Ovary (tissue), 7 donors: ENCODE measurements at regions not wholly inside any gene's neighbourhood (a gene's known extent, or its start where the extent isn't known, plus 50 kb on each side); places are given as distances from the start of the nearest gene placed in this dataset.

Source experiments
- DNase-seq, 5 donors: peaks; one replicate each; pipeline ENCODE4 v3.0.0-alpha.2; 2019 to 2020
- H3K27ac ChIP-seq, 2 donors: fragments of 200-600 bp; one replicate each; pipeline versions ENCODE4 v1.5.1 to v1.8.0; 2019 to 2022
- H3K27me3 ChIP-seq: fragments of 200-600 bp; one replicate; pipeline ENCODE4 v1.8.0; 2022
- H3K36me3 ChIP-seq: fragments of 200-600 bp; sonication (generic); one replicate; pipeline ENCODE4 v1.5.1; 2019
- H3K4me1 ChIP-seq: one replicate; pipeline ENCODE4 v1.8.1; 2013; ENCODE audit warnings: mild to moderate bottlenecking, moderate library complexity; ENCODE audit not compliant: insufficient read depth
- H3K4me3 ChIP-seq: fragments of 200-600 bp; sonication (generic); one replicate; pipeline ENCODE4 v1.5.1; 2017
- H3K9me3 ChIP-seq, 2 donors: fragments of 200-600 bp in 1 of 2; sonication (generic) in 1 of 2; one replicate each; pipeline versions ENCODE4 v1.5.1 to v1.8.1; 2013 to 2019; ENCODE audit warnings: mild to moderate bottlenecking in 1 of 2, moderate library complexity in 1 of 2
- CTCF ChIP-seq, 3 donors: fragments of 450-650 bp in 2 of 3; fragments of 200-600 bp in 1 of 3; IDR thresholded peaks; one replicate each; pipeline versions ENCODE4 v1.5.1 to v1.8.0; 2016 to 2022; ENCODE audit warnings: antibody characterized with exemption in 3 of 3, mild to moderate bottlenecking in 1 of 3
- EP300 ChIP-seq: sonication (generic); formaldehyde crosslinking; IDR thresholded peaks from one replicate; pipeline ENCODE4 v1.6.1; 2017; ENCODE audit warnings: antibody characterized with exemption
- POLR2A ChIP-seq: fragments of 450-650 bp; IDR thresholded peaks from one replicate; pipeline ENCODE4 v1.6.1; 2017; ENCODE audit warnings: antibody characterized with exemption, mild to moderate bottlenecking, moderate library complexity
- whole genome bisulfite sequencing, 3 donors: extraction: QIAGEN DNeasy Blood & Tissue Kit in 1 of 3; methylation state at CpG; one replicate each; pipeline versions ENCODE4 v1.1.5 to v1.1.7; 2013 to 2017; 5-methylcytosine and 5-hydroxymethylcytosine counted together
- intact Hi-C, 4 donors: fragments of 100-400 bp; cut with DNase I; formaldehyde crosslinking; loops; one replicate each; pipeline versions ENCODE4 v1.11.0 to v1.15.1; 2022 to 2023
- donor health status: DM: no; HTN: no; CAD: no; lungs with moderate emphysema.
- donor health status: DM: no; HTN: no; CAD: no.
- donor health status: Bipolar disorder and iron deficiency.
- donor health status: DM: no; HTN: no; CAD: no.
- donor health status: DM: yes; HTN: yes; CAD: no.

- WGBS, 3 donors = 85 to 91% (median 89%) methylated on average over 4 of the region's 4 CpGs
- Histone ChIP-seq H3K4me3 (no peak overlapping the region), H3K9me3 (no peaks in the 10 kb centered on the region), H3K27ac (no peak overlapping the region), H3K27me3 (no peaks in the 10 kb centered on the region), H3K36me3 (no peaks in the 10 kb centered on the region), H3K4me1 (no peaks in the 10 kb centered on the region)
- intact Hi-C loops = no loop called here
- no peak for DNase-seq
- TF ChIP-seq POLR2A (no peak), EP300 (no peak), CTCF (IDR thresholded peaks at IDR 0.05) (no peak)
These were observed 112.0 kb downstream of the SOX2 start for GRCh38 chr3:181823716-181824115.

GRCh38 chr3:181824961-181825360 lies 113.2 kb downstream of the SOX2 start:
- no peaks in the 10 kb centered on the region for H3K36me3 ChIP-seq
- 77 to 85% (median 82%) methylated on average over 10 of the region's 10 CpGs for WGBS, 3 donors
- no peak overlapping the region for H3K4me3 ChIP-seq
- no peak for DNase-seq
- H3K4me1 ChIP-seq = no peaks in the 10 kb centered on the region
- TF ChIP-seq CTCF (IDR thresholded peaks at IDR 0.05) = no peak
- TF ChIP-seq EP300 = no peak
- TF ChIP-seq POLR2A = no peak
- intact Hi-C loops = no loop called here
- H3K27ac ChIP-seq = no peak overlapping the region
- no peaks in the 10 kb centered on the region for H3K9me3 ChIP-seq
- no peaks in the 10 kb centered on the region for H3K27me3 ChIP-seq

DNA sequence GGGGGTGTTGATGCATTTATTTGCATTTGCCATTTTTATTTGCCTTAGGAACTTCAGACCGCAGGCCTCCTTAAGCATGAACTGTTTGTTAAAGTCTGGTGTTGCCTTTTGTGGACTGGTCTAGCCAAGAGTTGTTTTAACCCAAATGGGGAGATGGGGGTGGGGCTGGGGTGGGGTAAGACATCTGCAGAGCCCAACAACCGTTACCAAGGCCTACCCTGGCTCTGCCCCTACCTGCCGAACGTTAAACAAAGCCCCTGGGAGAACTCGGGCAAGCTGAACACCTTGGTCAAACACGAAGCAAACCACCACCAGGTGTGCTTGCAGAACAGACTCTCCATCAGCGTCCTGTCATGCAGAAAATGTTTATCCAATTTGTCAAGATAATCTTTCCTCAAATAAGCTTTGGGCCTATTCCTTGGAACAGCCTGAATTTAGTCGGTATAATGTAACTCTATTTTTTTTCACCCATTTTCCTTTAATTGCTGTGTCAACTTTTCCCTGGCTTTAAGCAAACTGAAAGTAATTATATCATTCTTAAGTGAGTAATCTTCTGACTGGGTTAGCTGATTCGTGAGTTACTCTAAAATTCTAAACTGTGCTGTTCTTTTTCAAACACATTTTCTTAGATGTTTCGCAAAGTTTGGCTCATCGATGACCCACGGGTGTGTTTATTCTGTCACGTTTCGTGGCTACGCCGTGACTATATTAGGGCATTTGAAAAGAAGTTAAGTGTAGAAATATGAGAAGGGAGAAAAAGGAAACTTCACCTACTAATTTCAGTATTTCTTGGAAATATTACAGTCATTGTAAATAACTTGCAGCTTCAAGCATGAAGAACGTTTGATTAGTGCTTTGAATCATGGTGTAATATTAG lies 127.6 kb downstream of the SOX2 start:
- Histone ChIP-seq H3K36me3 (no peaks in the 10 kb centered on the region), H3K9me3 (no peaks in the 10 kb centered on the region), H3K4me3 (no peak overlapping the region), H3K27me3 (no peaks in the 10 kb centered on the region), H3K4me1 (no peaks in the 10 kb centered on the region), H3K27ac (no peak overlapping the region)
- TF ChIP-seq POLR2A (no peak), EP300 (no peak), CTCF (IDR thresholded peaks at IDR 0.05) (no peak)
- 64 to 72% (median 64%) methylated on average over 17 of the region's 17 CpGs for WGBS, 3 donors
- DNase-seq = no peak
- intact Hi-C loops = no loop called here

- no peak overlapping the region for H3K27ac ChIP-seq
- no peaks in the 10 kb centered on the region for H3K27me3 ChIP-seq
- H3K4me1 ChIP-seq = no peaks in the 10 kb centered on the region
- no peaks in the 10 kb centered on the region for H3K9me3 ChIP-seq
- TF ChIP-seq POLR2A = no peak
- no peak for TF ChIP-seq CTCF (IDR thresholded peaks at IDR 0.05)
- TF ChIP-seq EP300 = no peak
- H3K36me3 ChIP-seq = no peaks in the 10 kb centered on the region
- 34 to 54% (median 35%) methylated on average over 3 of the region's 3 CpGs for WGBS, 3 donors
- intact Hi-C loops = no loop called here
- DNase-seq = no peak
- H3K4me3 ChIP-seq = no peak overlapping the region
These were observed 128.2 kb downstream of the SOX2 start for GRCh38 chr3:181839916-181840297.
